ENCODE measurements at regions not wholly inside any gene's neighbourhood (a gene's known extent, or its start where the extent isn't known, plus 50 kb on each side); places are given as distances from the start of the nearest gene placed in this dataset.

- Histone ChIP-seq H3K27me3 (no peaks in the 10 kb centered on the region), H3K27ac (no peak overlapping the region), H3K4me1 (no peaks in the 10 kb centered on the region), H3K36me3 (no peaks in the 10 kb centered on the region), H3K9me3 (peaks cover 0 to 1% (median 0%) of the 10 kb centered on the region in 11 donors), H3K4me3 (no peak overlapping the region)
- TF ChIP-seq CTCF (IDR thresholded peaks at IDR 0.05): no peak
- WGBS, 2 donors: 55 to 63% methylated on average over 3 of the region's 3 CpGs
- ATAC-seq (no peak), DNase-seq (no peak)
- intact Hi-C loops (cut with DNase I): no loop called here
These were observed 201.2 kb upstream of the FAM78B start for GRCh38 chr1:166368030-166368429.

GRCh38 chr1:166377896-166378295 is 211.1 kb upstream of the FAM78B start:
- WGBS, 2 donors: 73 to 80% methylated on average over 4 of the region's 4 CpGs

GRCh38 chr1:166378805-166379204 is 212.0 kb upstream of the FAM78B start:
- Histone ChIP-seq H3K27me3 (no peaks in the 10 kb centered on the region), H3K4me3 (no peak overlapping the region), H3K9me3 (no peaks in the 10 kb centered on the region), H3K4me1 (peaks cover 0 to 14% (median 0%) of the 10 kb centered on the region in 9 donors), H3K27ac (peak overlapping the region in 7 of 10 donors; percentile 22 to 72 (median 63)), H3K36me3 (no peaks in the 10 kb centered on the region)
- ATAC-seq (peak in 3 of 8 donors; percentile 58 to 75 (median 69)), DNase-seq (no peak)
- TF ChIP-seq CTCF (IDR thresholded peaks at IDR 0.05): no peak
- whole genome bisulfite sequencing, 2 donors: 61 to 66% methylated on average over 4 of the region's 4 CpGs
- intact Hi-C loops (cut with DNase I): loop anchor here in 2 of 10 donors (2.0 to 5.0 kb wide), 2 partner anchors 72 kb away; no protein-coding TSS in a partner anchor

More at GRCh38 chr1:166377896-166378295, 211.1 kb upstream of the FAM78B start:
- no peak overlapping the region for H3K4me3 ChIP-seq
- ATAC-seq (no peak), DNase-seq (no peak)
- no peaks in the 10 kb centered on the region for H3K36me3 ChIP-seq
- H3K4me1 ChIP-seq: peaks cover 0 to 14% (median 0%) of the 10 kb centered on the region in 9 donors
- no peak for TF ChIP-seq CTCF (IDR thresholded peaks at IDR 0.05)
- no peaks in the 10 kb centered on the region for H3K9me3 ChIP-seq
- no peaks in the 10 kb centered on the region for H3K27me3 ChIP-seq
- intact Hi-C loops (cut with DNase I): loop anchor here in 2 of 10 donors (2.0 to 5.0 kb wide), 2 partner anchors 71 kb away; no protein-coding TSS in a partner anchor
- H3K27ac ChIP-seq: no peak overlapping the region

- H3K36me3 ChIP-seq: no peaks in the 10 kb centered on the region
- H3K27me3 ChIP-seq: no peaks in the 10 kb centered on the region
- peak overlapping the region in 8 of 10 donors; percentile 22 to 72 (median 60) for H3K27ac ChIP-seq
- peaks cover 0 to 18% (median 0%) of the 10 kb centered on the region in 9 donors for H3K4me1 ChIP-seq
- ATAC-seq: peak; percentile 75 to 99 (median 98)
- 48 to 54% methylated on average over 2 of the region's 2 CpGs for WGBS, 2 donors
- DNase-seq: peak; percentile 10 to 72
- TF ChIP-seq CTCF (IDR thresholded peaks at IDR 0.05): no peak
- no peaks in the 10 kb centered on the region for H3K9me3 ChIP-seq
- intact Hi-C loops (cut with DNase I): loop anchor here in 2 of 10 donors (2.0 to 5.0 kb wide), 2 partner anchors 72 to 73 kb away; no protein-coding TSS in a partner anchor
- H3K4me3 ChIP-seq: no peak overlapping the region
These were observed 212.6 kb upstream of the FAM78B start for GRCh38 chr1:166379447-166379846.

Data from heart right ventricle (tissue), 16 donors.